GM10266 (cell line): ENCODE measurements at regions not wholly inside any gene's neighbourhood (a gene's known extent, or its start where the extent isn't known, plus 50 kb on each side); places are given as distances from the start of the nearest gene placed in this dataset.

ENCODE experiments used
- DNase-seq: peaks from one replicate; pipeline ENCODE4 v3.0.0; 2012; ENCODE audit errors: extremely low spot score
- CTCF ChIP-seq: IDR thresholded peaks from 2 replicates; pipeline ENCODE4 v1.5.1; 2012; ENCODE audit warnings: mild to moderate bottlenecking, low read depth; ENCODE audit not compliant: control insufficient read depth, insufficient read depth; ENCODE audit errors: missing control alignments

GRCh38 chr19:28827382-28827781, 385.6 kb downstream of the UQCRFS1 start:
- TF ChIP-seq CTCF = no peak

GRCh38 chr19:28823338-28823961, 389.5 kb downstream of the UQCRFS1 start:
- DNase-seq = no peak

More at GRCh38 chr19:28827382-28827781, 385.6 kb downstream of the UQCRFS1 start:
- DNase-seq = no peak

GRCh38 chr19:28820289-28820688, 392.7 kb downstream of the UQCRFS1 start:
- no peak for DNase-seq
- no peak for TF ChIP-seq CTCF

More at GRCh38 chr19:28823338-28823961, 389.5 kb downstream of the UQCRFS1 start:
- no peak for TF ChIP-seq CTCF

GRCh38 chr19:28815257-28815656, 397.7 kb downstream of the UQCRFS1 start:
- DNase-seq = no peak

GRCh38 chr19:28794301-28794700, 418.6 kb downstream of the UQCRFS1 start:
- TF ChIP-seq CTCF = no peak
- no peak for DNase-seq

More at GRCh38 chr19:28815257-28815656, 397.7 kb downstream of the UQCRFS1 start:
- no peak for TF ChIP-seq CTCF

- no peak for DNase-seq
- TF ChIP-seq CTCF = no peak
Observed at GRCh38 chr19:28793391-28794168, 419.4 kb downstream of the UQCRFS1 start.

- no peak for DNase-seq
- TF ChIP-seq CTCF = no peak
Observed at GRCh38 chr19:28785971-28786370, 427.0 kb downstream of the UQCRFS1 start.
